Body of pancreas (tissue), 4 donors: ENCODE measurements at regions not wholly inside any gene's neighbourhood (a gene's known extent, or its start where the extent isn't known, plus 50 kb on each side); places are given as distances from the start of the nearest gene placed in this dataset.

Source experiments
- CTCF ChIP-seq, 7 experiments: fragments of 450-650 bp in 4 of 7; fragments of 200-600 bp in 3 of 7; sonication (generic) in 3 of 7; IDR thresholded peaks; one replicate each; pipeline ENCODE4 v1.5.1; 2016 to 2019; ENCODE audit warnings: antibody characterized with exemption in 7 of 7
- POLR2A ChIP-seq, 3 donors: fragments of 450-650 bp; IDR thresholded peaks; one replicate each; pipeline ENCODE4 v1.6.1; 2016; ENCODE audit warnings: antibody characterized with exemption in 3 of 3, mild to moderate bottlenecking in 2 of 3

GRCh38 chr16:82360024-82360783 lies 190.2 kb upstream of the MPHOSPH6 start:
- TF ChIP-seq POLR2A (IDR thresholded peaks at IDR 0.05) (no peak), CTCF (IDR thresholded peaks at IDR 0.05) (no peak)
